ENCODE measurements at regions not wholly inside any gene's neighbourhood (a gene's known extent, or its start where the extent isn't known, plus 50 kb on each side); places are given as distances from the start of the nearest gene placed in this dataset.

DNA sequence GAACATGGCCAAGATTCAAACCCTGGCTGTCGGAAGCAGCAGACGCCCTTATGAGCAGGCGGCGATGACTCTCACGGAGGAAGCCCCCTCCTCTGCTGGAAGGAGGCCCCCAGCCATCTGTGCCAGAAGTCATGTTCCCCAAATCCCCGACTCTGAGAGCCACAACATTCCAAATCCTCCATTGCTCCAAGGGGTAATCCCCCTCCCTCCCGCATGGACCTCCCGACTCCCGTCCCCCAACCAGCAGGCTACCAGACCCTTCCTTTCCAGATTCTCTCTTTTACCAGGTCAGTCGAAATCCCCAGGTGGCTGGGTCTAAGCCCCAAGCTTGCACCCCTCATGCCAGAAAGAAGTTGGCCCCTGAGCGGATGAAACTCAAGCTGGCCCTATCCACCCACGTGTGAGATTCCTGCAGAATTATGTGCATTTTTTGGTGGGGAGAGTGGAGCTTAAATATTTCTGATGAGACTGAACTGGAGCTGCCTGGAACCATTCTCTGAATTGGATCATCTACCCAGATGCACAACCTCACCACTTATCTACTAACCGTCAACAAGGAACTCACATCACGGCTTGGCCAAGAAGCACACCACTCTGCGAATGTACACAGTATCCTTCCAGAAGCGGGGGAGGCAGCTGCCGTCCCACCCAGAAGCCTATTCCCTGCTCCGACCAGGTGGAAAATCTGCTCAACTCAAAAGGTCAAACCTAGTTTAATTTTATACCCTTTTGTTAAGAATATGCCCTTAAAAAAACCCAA lies 283.5 kb downstream of the C16orf95 start:
- TF ChIP-seq, protein P1, sequence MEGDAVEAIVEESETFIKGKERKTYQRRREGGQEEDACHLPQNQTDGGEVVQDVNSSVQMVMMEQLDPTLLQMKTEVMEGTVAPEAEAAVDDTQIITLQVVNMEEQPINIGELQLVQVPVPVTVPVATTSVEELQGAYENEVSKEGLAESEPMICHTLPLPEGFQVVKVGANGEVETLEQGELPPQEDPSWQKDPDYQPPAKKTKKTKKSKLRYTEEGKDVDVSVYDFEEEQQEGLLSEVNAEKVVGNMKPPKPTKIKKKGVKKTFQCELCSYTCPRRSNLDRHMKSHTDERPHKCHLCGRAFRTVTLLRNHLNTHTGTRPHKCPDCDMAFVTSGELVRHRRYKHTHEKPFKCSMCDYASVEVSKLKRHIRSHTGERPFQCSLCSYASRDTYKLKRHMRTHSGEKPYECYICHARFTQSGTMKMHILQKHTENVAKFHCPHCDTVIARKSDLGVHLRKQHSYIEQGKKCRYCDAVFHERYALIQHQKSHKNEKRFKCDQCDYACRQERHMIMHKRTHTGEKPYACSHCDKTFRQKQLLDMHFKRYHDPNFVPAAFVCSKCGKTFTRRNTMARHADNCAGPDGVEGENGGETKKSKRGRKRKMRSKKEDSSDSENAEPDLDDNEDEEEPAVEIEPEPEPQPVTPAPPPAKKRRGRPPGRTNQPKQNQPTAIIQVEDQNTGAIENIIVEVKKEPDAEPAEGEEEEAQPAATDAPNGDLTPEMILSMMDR (IDR thresholded peaks at IDR 0.05), result no peak
- TF ChIP-seq POLR2A (IDR thresholded peaks at IDR 0.05), result no peak

Data from vagina (tissue), 2 donors.